ENCODE measurements at regions not wholly inside any gene's neighbourhood (a gene's known extent, or its start where the extent isn't known, plus 50 kb on each side); places are given as distances from the start of the nearest gene placed in this dataset.

DNA sequence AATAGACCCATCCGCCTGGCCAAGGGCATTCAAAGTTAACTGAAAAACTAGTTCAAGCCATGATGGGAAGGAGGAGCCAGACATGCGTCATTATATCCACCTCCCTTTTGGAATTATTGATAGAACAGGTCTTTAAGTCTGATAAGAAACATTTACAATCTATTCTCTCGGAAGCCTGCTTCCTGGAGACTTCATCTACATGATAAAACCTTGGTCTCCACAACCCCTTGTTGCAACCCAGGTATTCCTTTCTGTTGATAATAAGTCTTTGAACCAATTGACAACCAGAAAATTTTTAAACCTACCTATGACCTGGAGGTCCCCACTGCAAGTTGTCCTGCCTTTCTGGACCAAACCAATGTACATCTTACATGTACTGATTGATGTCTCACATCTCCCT lies 451.3 kb downstream of the NAF1 start:
- TF ChIP-seq, protein P1, sequence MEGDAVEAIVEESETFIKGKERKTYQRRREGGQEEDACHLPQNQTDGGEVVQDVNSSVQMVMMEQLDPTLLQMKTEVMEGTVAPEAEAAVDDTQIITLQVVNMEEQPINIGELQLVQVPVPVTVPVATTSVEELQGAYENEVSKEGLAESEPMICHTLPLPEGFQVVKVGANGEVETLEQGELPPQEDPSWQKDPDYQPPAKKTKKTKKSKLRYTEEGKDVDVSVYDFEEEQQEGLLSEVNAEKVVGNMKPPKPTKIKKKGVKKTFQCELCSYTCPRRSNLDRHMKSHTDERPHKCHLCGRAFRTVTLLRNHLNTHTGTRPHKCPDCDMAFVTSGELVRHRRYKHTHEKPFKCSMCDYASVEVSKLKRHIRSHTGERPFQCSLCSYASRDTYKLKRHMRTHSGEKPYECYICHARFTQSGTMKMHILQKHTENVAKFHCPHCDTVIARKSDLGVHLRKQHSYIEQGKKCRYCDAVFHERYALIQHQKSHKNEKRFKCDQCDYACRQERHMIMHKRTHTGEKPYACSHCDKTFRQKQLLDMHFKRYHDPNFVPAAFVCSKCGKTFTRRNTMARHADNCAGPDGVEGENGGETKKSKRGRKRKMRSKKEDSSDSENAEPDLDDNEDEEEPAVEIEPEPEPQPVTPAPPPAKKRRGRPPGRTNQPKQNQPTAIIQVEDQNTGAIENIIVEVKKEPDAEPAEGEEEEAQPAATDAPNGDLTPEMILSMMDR (IDR thresholded peaks at IDR 0.05 in 8 of 11, conservative IDR thresholded peaks at IDR 0.05 in 3 of 11): no peak
- no peak for TF ChIP-seq POLR2AphosphoS5 (IDR thresholded peaks at IDR 0.05)

Measured in spleen (tissue), 7 donors.